Adrenal gland (tissue), 9 donors: ENCODE measurements at regions not wholly inside any gene's neighbourhood (a gene's known extent, or its start where the extent isn't known, plus 50 kb on each side); places are given as distances from the start of the nearest gene placed in this dataset.

Experiments
- DNase-seq, 7 donors: peaks; one replicate each; pipeline ENCODE4 v3.0.0-alpha.2; 2019 to 2020
- H3K27ac ChIP-seq, 5 donors: fragments of 200-600 bp; sonication (generic) in 4 of 5; 1 replicate in 3 of 5; 2 replicates in 2 of 5; pipeline versions ENCODE4 v1.5.1 to v1.8.0; 2016 to 2020; ENCODE audit warnings: mild to moderate bottlenecking in 1 of 5
- H3K27me3 ChIP-seq: fragments of 200-600 bp; 2 replicates; pipeline ENCODE4 v1.8.0; 2021
- H3K36me3 ChIP-seq, 2 donors: fragments of 200-600 bp; replicated peaks in 1 of 2; 1 replicate in 1 of 2; 2 replicates in 1 of 2; pipeline versions ENCODE4 v1.5.1 to v1.8.0; 2018 to 2022
- H3K4me1 ChIP-seq, 2 donors: fragments of 200-600 bp; replicated peaks in 1 of 2; 1 replicate in 1 of 2; 2 replicates in 1 of 2; pipeline versions ENCODE4 v1.5.1 to v1.8.0; 2018 to 2021
- H3K4me3 ChIP-seq, 4 donors: fragments of 200-600 bp; sonication (generic) in 3 of 4; one replicate each; pipeline ENCODE4 v1.5.1; 2016 to 2018
- H3K9me3 ChIP-seq, 3 donors: fragments of 200-600 bp; sonication (generic) in 1 of 3; replicated peaks in 1 of 3; 1 replicate in 2 of 3; 2 replicates in 1 of 3; pipeline versions ENCODE4 v1.5.1 to v1.8.0; 2016 to 2021
- POLR2A ChIP-seq, 2 donors: fragments of 450-650 bp; IDR thresholded peaks; one replicate each; pipeline ENCODE4 v1.6.1; 2017; ENCODE audit warnings: antibody characterized with exemption in 2 of 2, mild to moderate bottlenecking in 2 of 2, moderate library complexity in 1 of 2
- WGBS, 4 donors: extraction: QIAGEN DNeasy Blood & Tissue Kit in 2 of 4; methylation state at CpG; one replicate each; pipeline versions ENCODE4 v1.1.5 to v1.1.7; 2013 to 2017; 5-methylcytosine and 5-hydroxymethylcytosine counted together
- intact Hi-C, 2 donors: fragments of 100-400 bp; cut with DNase I; formaldehyde crosslinking; loops; one replicate each; pipeline versions ENCODE4 v1.14.1 to v1.15.0; 2022 to 2023
- TF ChIP-seq, protein P1 (sequence below), 6 experiments: fragments of 450-650 bp in 4 of 6; fragments of 200-600 bp in 2 of 6; sonication (generic) in 1 of 6; IDR thresholded peaks; 1 replicate in 5 of 6; 2 replicates in 1 of 6; pipeline versions ENCODE4 v1.5.1 to v1.8.0; 2016 to 2021; ENCODE audit warnings: antibody characterized with exemption in 6 of 6, mild to moderate bottlenecking in 2 of 6, moderate library complexity in 1 of 6
- donor health status: healthy with polysubstance abuse.
- donor health status: Bipolar disorder and iron deficiency.
- donor health status: DM: yes; HTN: yes; CAD: no.
- donor health status: DM: no; HTN: no; CAD: no.
- donor health status: DM: no; HTN: no; CAD: no.

DNA sequence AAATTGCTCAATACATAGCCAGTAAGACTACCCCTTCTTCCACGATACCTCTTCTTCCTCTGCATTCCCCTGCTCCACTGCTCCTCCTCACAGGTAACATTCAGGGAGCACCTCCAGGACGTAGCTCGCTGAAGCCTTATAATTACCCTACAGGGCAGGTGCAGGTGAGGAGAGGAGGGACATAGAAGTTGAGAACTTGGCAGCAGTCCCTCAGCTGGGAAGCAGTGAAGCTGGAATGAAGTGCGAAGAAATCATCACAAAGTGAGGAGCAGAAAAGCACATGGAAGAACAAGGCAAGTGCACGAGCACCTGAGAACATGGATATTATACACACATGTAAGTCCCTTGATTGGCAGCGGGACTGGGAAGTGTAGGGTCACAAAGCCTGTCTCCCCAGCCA is 118.2 kb downstream of the HSD17B3 start:
- TF ChIP-seq, protein P1, sequence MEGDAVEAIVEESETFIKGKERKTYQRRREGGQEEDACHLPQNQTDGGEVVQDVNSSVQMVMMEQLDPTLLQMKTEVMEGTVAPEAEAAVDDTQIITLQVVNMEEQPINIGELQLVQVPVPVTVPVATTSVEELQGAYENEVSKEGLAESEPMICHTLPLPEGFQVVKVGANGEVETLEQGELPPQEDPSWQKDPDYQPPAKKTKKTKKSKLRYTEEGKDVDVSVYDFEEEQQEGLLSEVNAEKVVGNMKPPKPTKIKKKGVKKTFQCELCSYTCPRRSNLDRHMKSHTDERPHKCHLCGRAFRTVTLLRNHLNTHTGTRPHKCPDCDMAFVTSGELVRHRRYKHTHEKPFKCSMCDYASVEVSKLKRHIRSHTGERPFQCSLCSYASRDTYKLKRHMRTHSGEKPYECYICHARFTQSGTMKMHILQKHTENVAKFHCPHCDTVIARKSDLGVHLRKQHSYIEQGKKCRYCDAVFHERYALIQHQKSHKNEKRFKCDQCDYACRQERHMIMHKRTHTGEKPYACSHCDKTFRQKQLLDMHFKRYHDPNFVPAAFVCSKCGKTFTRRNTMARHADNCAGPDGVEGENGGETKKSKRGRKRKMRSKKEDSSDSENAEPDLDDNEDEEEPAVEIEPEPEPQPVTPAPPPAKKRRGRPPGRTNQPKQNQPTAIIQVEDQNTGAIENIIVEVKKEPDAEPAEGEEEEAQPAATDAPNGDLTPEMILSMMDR (IDR thresholded peaks at IDR 0.05), result no peak
- TF ChIP-seq POLR2A (IDR thresholded peaks at IDR 0.05), result no peak
- Histone ChIP-seq H3K27ac (no peak overlapping the region), H3K36me3 (no peaks in the 10 kb centered on the region), H3K4me3 (no peak overlapping the region), H3K4me1 (no peaks in the 10 kb centered on the region), H3K27me3 (no peaks in the 10 kb centered on the region), H3K9me3 (no peaks in the 10 kb centered on the region)
- intact Hi-C loops, result no loop called here
- WGBS, 4 donors, result 83 to 88% (median 87%) methylated on average over 6 of the region's 6 CpGs
- no peak for DNase-seq

- intact Hi-C loops, result no loop called here
- Histone ChIP-seq H3K27ac (no peak overlapping the region), H3K4me3 (no peak overlapping the region), H3K36me3 (no peaks in the 10 kb centered on the region), H3K27me3 (no peaks in the 10 kb centered on the region), H3K9me3 (no peaks in the 10 kb centered on the region), H3K4me1 (no peaks in the 10 kb centered on the region)
- TF ChIP-seq, protein P1 (IDR thresholded peaks at IDR 0.05), result no peak
- no peak for TF ChIP-seq POLR2A (IDR thresholded peaks at IDR 0.05)
- WGBS, 4 donors, result 80 to 84% (median 80%) methylated on average over 8 of the region's 8 CpGs
- DNase-seq, result no peak
Observed at GRCh38 chr9:96178153-96178552, 123.8 kb downstream of the HSD17B3 start.

DNA sequence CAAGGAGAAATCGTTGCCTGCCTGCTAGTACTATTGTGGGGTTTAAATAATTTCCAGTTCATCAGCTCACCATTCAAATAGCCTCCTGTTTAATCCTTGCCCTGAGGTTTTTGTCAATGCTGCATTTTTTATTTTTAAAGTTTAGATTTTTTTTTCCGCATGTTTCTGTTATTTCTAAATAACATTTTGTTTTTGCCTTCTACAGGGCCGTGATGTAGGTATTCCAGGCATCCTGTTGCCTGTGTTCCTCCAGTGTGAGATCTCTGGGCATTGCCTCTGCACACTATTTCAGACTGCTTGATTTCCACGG is 124.3 kb downstream of the HSD17B3 start:
- intact Hi-C loops, result no loop called here
- H3K27ac ChIP-seq, result no peak overlapping the region
- H3K9me3 ChIP-seq, result no peaks in the 10 kb centered on the region
- DNase-seq, result no peak
- H3K36me3 ChIP-seq, result no peaks in the 10 kb centered on the region
- no peak for TF ChIP-seq POLR2A (IDR thresholded peaks at IDR 0.05)
- H3K4me1 ChIP-seq, result no peaks in the 10 kb centered on the region
- H3K4me3 ChIP-seq, result no peak overlapping the region
- no peaks in the 10 kb centered on the region for H3K27me3 ChIP-seq
- WGBS, 4 donors, result 44 to 65% (median 54%) methylated on average over 4 of the region's 4 CpGs

GRCh38 chr9:96177005-96177718 is 124.8 kb downstream of the HSD17B3 start:
- no peak overlapping the region for H3K4me3 ChIP-seq
- DNase-seq, result peak in 2 of 7 donors; percentile 7 to 15

DNA sequence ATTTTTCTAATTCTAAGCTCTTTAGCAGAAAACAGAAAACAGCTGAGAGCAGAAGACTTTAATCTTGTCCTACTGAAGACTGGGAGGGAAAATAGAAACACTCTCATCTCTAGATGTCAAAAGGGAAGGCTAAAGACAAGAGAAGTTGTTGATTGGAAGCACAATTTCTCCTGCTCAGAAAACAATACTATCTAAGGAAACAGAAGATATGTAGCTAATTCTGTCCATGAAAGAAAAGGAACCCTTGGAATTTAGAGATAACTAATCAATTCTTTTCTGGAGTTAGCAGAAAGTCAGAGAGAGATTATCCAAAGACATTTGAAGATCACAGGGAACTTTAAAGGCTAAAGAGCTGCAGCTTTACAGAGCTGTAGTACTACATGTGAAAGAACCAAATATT is 126.2 kb downstream of the HSD17B3 start:
- intact Hi-C loops, result no loop called here
- H3K27me3 ChIP-seq, result no peaks in the 10 kb centered on the region
- no peak overlapping the region for H3K4me3 ChIP-seq
- no peak overlapping the region for H3K27ac ChIP-seq
- TF ChIP-seq, protein P1 (IDR thresholded peaks at IDR 0.05), result no peak
- TF ChIP-seq POLR2A (IDR thresholded peaks at IDR 0.05), result no peak
- H3K36me3 ChIP-seq, result no peaks in the 10 kb centered on the region
- no peaks in the 10 kb centered on the region for H3K9me3 ChIP-seq
- H3K4me1 ChIP-seq, result no peaks in the 10 kb centered on the region
- no peak for DNase-seq

More at GRCh38 chr9:96177005-96177718, 124.8 kb downstream of the HSD17B3 start:
- WGBS, 4 donors, result 53 to 64% (median 59%) methylated on average over 10 of the region's 10 CpGs
- TF ChIP-seq POLR2A (IDR thresholded peaks at IDR 0.05), result no peak
- TF ChIP-seq, protein P1 (IDR thresholded peaks at IDR 0.05), result no peak
- Histone ChIP-seq H3K9me3 (no peaks in the 10 kb centered on the region), H3K27ac (no peak overlapping the region), H3K4me1 (no peaks in the 10 kb centered on the region), H3K36me3 (no peaks in the 10 kb centered on the region), H3K27me3 (no peaks in the 10 kb centered on the region)
- intact Hi-C loops, result no loop called here
